K562 (cell line): ENCODE measurements at regions not wholly inside any gene's neighbourhood (a gene's known extent, or its start where the extent isn't known, plus 50 kb on each side); places are given as distances from the start of the nearest gene placed in this dataset.

Experiments
- ATAC-seq: fragments of 200-7000 bp; cut with Tn5 transposase; 3 replicates; pipeline ENCODE4 v1.9.1; 2020; ENCODE audit warnings: moderate library complexity
- BruUV-seq: library from RNA; stranded (reverse); fragments of 400-500 nt; replicated peaks from 2 replicates; lab custom pipeline; 2021; lab: Mats Ljungman, UMichigan
- CTCF ChIA-PET: fragments of 300-600 bp; formaldehyde crosslinking; extraction: SDS; loops from one replicate; lab custom pipeline; 2021; ENCODE audit warnings: low intra/inter-chr PET ratio; lab: Yijun Ruan, JAX
- POLR2A ChIA-PET: fragments of 300-600, 350-650 bp; sonication (Branson Sonifier 250); formaldehyde crosslinking; extraction: SDS; loops from one replicate; lab custom pipeline; 2021; ENCODE audit warnings: antibody characterized with exemption, inconsistent platforms; lab: Yijun Ruan, JAX
- DNase-seq, 4 experiments: peaks; one replicate each; pipeline versions ENCODE4 v3.0.0 to v3.0.0-alpha.2; 2011 to 2018; ENCODE audit warnings: low spot score in 3 of 4, mixed read lengths in 3 of 4; ENCODE audit errors: extremely low read depth in 1 of 4
- FAIRE-seq: peaks from 2 replicates; lab custom pipeline; 2011; peaks lifted over from hg19 to GRCh38; lab: Jason Lieb, UNC
- H2AFZ ChIP-seq: 2 replicates; pipeline ENCODE4 v1.6.0; 2011; ENCODE audit warnings: low read depth, low read length, control low read depth, inconsistent platforms
- H3K27ac ChIP-seq: fragments of 200-600 bp; 3 replicates; pipeline ENCODE4 v1.8.0; 2011; ENCODE audit warnings: low read depth, mild to moderate bottlenecking, control low read depth, inconsistent platforms, low read length, moderate library complexity, mixed read lengths; ENCODE audit errors: extremely low read depth
- H3K27me3 ChIP-seq, 2 experiments: fragments of 300-600 bp in 1 of 2; 2 replicates in 1 of 2; 3 replicates in 1 of 2; pipeline versions ENCODE4 v1.6.0 to v1.8.0; 2011; ENCODE audit warnings: inconsistent platforms in 2 of 2, low read length in 2 of 2, mild to moderate bottlenecking in 1 of 2, mixed read lengths in 1 of 2, moderate library complexity in 1 of 2; ENCODE audit not compliant: control insufficient read depth in 2 of 2, insufficient read depth in 2 of 2
- H3K36me3 ChIP-seq: fragments of 300-600 bp; 3 replicates; pipeline ENCODE4 v1.8.0; 2011; ENCODE audit warnings: mild to moderate bottlenecking, low read length, inconsistent platforms; ENCODE audit not compliant: control insufficient read depth, insufficient read depth
- H3K4me1 ChIP-seq, 2 experiments: fragments of 200-600 bp in 1 of 2; replicated peaks in 1 of 2; 2 replicates in 1 of 2; 3 replicates in 1 of 2; pipeline versions ENCODE4 v1.5.1 to v1.8.0; 2011; ENCODE audit warnings: inconsistent platforms in 2 of 2, low read length in 2 of 2, mild to moderate bottlenecking in 1 of 2, mixed read lengths in 1 of 2, moderate library complexity in 1 of 2; ENCODE audit not compliant: control insufficient read depth in 2 of 2, insufficient read depth in 2 of 2
- H3K4me2 ChIP-seq: 2 replicates; pipeline ENCODE4 v1.6.1; 2011; ENCODE audit warnings: low read length, control low read depth, inconsistent platforms, mixed read lengths; ENCODE audit not compliant: insufficient read depth
- H3K4me3 ChIP-seq: fragments of 200-600 bp; sonication (generic), shearing (Covaris generic); 2 replicates; pipeline ENCODE4 v1.5.1; 2016; ENCODE audit warnings: control low read depth, inconsistent platforms
- H3K79me2 ChIP-seq: fragments of 200-600 bp; 3 replicates; pipeline ENCODE4 v1.8.0; 2011; ENCODE audit warnings: low read length, inconsistent platforms; ENCODE audit not compliant: control insufficient read depth, insufficient read depth
- H3K9ac ChIP-seq, 2 experiments: 2 replicates each; pipeline versions ENCODE4 v1.6.0 to v1.6.1; 2011; ENCODE audit warnings: low read depth in 2 of 2, low read length in 2 of 2, control low read depth in 1 of 2, inconsistent platforms in 1 of 2, mild to moderate bottlenecking in 1 of 2, mixed read lengths in 1 of 2; ENCODE audit not compliant: insufficient read depth in 1 of 2
- H3K9me1 ChIP-seq: one replicate; pipeline ENCODE4 v1.6.0; 2011; ENCODE audit warnings: inconsistent platforms, mild to moderate bottlenecking, low read length, moderate library complexity; ENCODE audit not compliant: control insufficient read depth, insufficient read depth
- H3K9me3 ChIP-seq: replicated peaks from 2 replicates; pipeline ENCODE4 v1.5.1; 2011; ENCODE audit warnings: low read depth, low read length, inconsistent platforms; ENCODE audit not compliant: control insufficient read depth, insufficient read depth
- H4K20me1 ChIP-seq: replicated peaks from 2 replicates; pipeline ENCODE4 v1.6.1; 2011; ENCODE audit warnings: low read length, inconsistent platforms, mixed read lengths; ENCODE audit not compliant: control insufficient read depth, insufficient read depth
- CREB3 ChIP-seq: fragments of 450-650 bp; conservative IDR thresholded peaks from 2 replicates; pipeline ENCODE4 v1.6.1; 2016; ENCODE audit warnings: missing genetic modification characterization, low read depth, mild to moderate bottlenecking, missing compliant biosample characterization, moderate library complexity
- GATAD2A ChIP-seq: fragments of 450-650 bp; IDR thresholded peaks from 2 replicates; pipeline ENCODE4 v1.6.1; 2017
- RBM25 ChIP-seq: fragments of 200-400 bp; formaldehyde crosslinking; IDR thresholded peaks from 2 replicates; pipeline ENCODE4 v1.6.1; 2018; ENCODE audit warnings: low read length, low read depth, moderate library complexity; ENCODE audit not compliant: severe bottlenecking
- SRSF7 ChIP-seq: fragments of 200-400 bp; formaldehyde crosslinking; optimal IDR thresholded peaks from 2 replicates; pipeline ENCODE3; 2017; ENCODE audit warnings: mild to moderate bottlenecking, low read depth, low read length
- STAT5A ChIP-seq: IDR thresholded peaks from 2 replicates; pipeline ENCODE4 v1.6.1; 2012; ENCODE audit warnings: low read length, inconsistent platforms, borderline replicate concordance
- TEAD2 ChIP-seq: fragments of 450-650 bp; IDR thresholded peaks from 2 replicates; pipeline ENCODE4 v1.6.1; 2016; ENCODE audit warnings: missing genetic modification characterization, control low read depth, missing compliant biosample characterization
- XRCC3 ChIP-seq: fragments of 450-650 bp; IDR thresholded peaks from 2 replicates; pipeline ENCODE4 v1.6.1; 2017; ENCODE audit warnings: mild to moderate bottlenecking, moderate library complexity
- ZFP30 ChIP-seq: fragments of 250-450 bp; sonication (Bioruptor Pico); IDR thresholded peaks from 2 replicates; pipeline ENCODE4 v1.8.0; 2022; ENCODE audit warnings: moderate library complexity, mild to moderate bottlenecking, inconsistent platforms, borderline replicate concordance
- WGBS: fragments of 100-300 bp; shearing (Covaris generic); methylation state at CpG from one replicate; pipeline ENCODE4 v1.1.6; 2016; ENCODE audit warnings: low coverage, mixed read lengths; ENCODE audit not compliant: insufficient coverage; ENCODE audit errors: missing lambda C conversion rate; 5-methylcytosine and 5-hydroxymethylcytosine counted together
- in situ Hi-C: fragments of 300-500 bp; cut with MboI; formaldehyde crosslinking; loops from 4 replicates; pipeline ENCODE4 v1.15.0; 2018; ENCODE audit warnings: inconsistent platforms, mixed read lengths
- intact Hi-C: fragments of 100-400 bp; cut with micrococcal nuclease; formaldehyde crosslinking; loops from 2 replicates; pipeline ENCODE4 v1.14.2; 2022
- TF ChIP-seq, protein P1 (sequence below): fragments of 250-450 bp; sonication (Bioruptor Pico); IDR thresholded peaks from 2 replicates; pipeline ENCODE4 v1.8.0; 2022; ENCODE audit warnings: inconsistent platforms

- Histone ChIP-seq H3K9me1 (no peaks in the 10 kb centered on the region), H3K9me3 (no peaks in the 10 kb centered on the region), H3K27me3 (no peaks in the 10 kb centered on the region), H4K20me1 (no peaks in the 10 kb centered on the region), H3K36me3 (no peaks in the 10 kb centered on the region), H3K79me2 (no peaks in the 10 kb centered on the region), H3K27ac (no peak overlapping the region), H3K9ac (no peak overlapping the region), H3K4me3 (no peak overlapping the region), H3K4me2 (no peak overlapping the region), H2AFZ (no peak overlapping the region), H3K4me1 (no peaks in the 10 kb centered on the region)
- POLR2A ChIA-PET = no interaction called here
- 0% methylated on average over 2 of the region's 2 CpGs for WGBS
- intact Hi-C loops = no loop called here
- CTCF ChIA-PET = no interaction called here
- FAIRE-seq = no peak
- no peak for ATAC-seq
- in situ Hi-C loops = no loop called here
- BruUV-seq = no TSS peak
- DNase-seq = no peak
- TF ChIP-seq RBM25 = no peak
- TF ChIP-seq CREB3 (tag) = no peak
- TF ChIP-seq XRCC3 = no peak
- TF ChIP-seq TEAD2 (tag) = no peak
- no peak for TF ChIP-seq ZFP30 (CRISPR knock-in tag)
- no peak for TF ChIP-seq SRSF7
- TF ChIP-seq GATAD2A = no peak
- TF ChIP-seq, protein P1, sequence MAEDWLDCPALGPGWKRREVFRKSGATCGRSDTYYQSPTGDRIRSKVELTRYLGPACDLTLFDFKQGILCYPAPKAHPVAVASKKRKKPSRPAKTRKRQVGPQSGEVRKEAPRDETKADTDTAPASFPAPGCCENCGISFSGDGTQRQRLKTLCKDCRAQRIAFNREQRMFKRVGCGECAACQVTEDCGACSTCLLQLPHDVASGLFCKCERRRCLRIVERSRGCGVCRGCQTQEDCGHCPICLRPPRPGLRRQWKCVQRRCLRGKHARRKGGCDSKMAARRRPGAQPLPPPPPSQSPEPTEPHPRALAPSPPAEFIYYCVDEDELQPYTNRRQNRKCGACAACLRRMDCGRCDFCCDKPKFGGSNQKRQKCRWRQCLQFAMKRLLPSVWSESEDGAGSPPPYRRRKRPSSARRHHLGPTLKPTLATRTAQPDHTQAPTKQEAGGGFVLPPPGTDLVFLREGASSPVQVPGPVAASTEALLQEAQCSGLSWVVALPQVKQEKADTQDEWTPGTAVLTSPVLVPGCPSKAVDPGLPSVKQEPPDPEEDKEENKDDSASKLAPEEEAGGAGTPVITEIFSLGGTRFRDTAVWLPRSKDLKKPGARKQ = no peak
- no peak for TF ChIP-seq STAT5A
Measured at GRCh38 chr14:54116198-54116885, 159.7 kb upstream of the BMP4 start.
